Memory B cell (primary cell): ENCODE measurements at regions not wholly inside any gene's neighbourhood (a gene's known extent, or its start where the extent isn't known, plus 50 kb on each side); places are given as distances from the start of the nearest gene placed in this dataset.

Experiments
- ATAC-seq: fragments of 150-1000 bp; cut with Tn5 transposase; 2 replicates; pipeline ENCODE4 v1.10.0; 2021; ENCODE audit warnings: low read depth, mild to moderate bottlenecking, moderate library complexity
- DNase-seq, 2 donors: peaks; one replicate each; pipeline ENCODE4 v3.0.0; 2022; ENCODE audit warnings: low spot score in 2 of 2
- H3K27ac Mint-ChIP-seq: one replicate; pipeline ENCODE4 v1.8.0; 2022; ENCODE audit warnings: mild to moderate bottlenecking, moderate library complexity, mixed read lengths
- H3K27me3 Mint-ChIP-seq: one replicate; pipeline ENCODE4 v1.8.0; 2022; ENCODE audit warnings: mixed read lengths
- H3K36me3 Mint-ChIP-seq: one replicate; pipeline ENCODE4 v1.8.0; 2022; ENCODE audit warnings: mild to moderate bottlenecking, mixed read lengths
- H3K4me1 Mint-ChIP-seq: one replicate; pipeline ENCODE4 v1.8.0; 2022; ENCODE audit warnings: mixed read lengths
- H3K4me3 Mint-ChIP-seq: one replicate; pipeline ENCODE4 v1.8.0; 2022; ENCODE audit warnings: mild to moderate bottlenecking, moderate library complexity, mixed read lengths
- H3K9me3 Mint-ChIP-seq: one replicate; pipeline ENCODE4 v1.8.0; 2022; ENCODE audit warnings: mixed read lengths

GRCh38 chr1:190029441-190029840 is 448.2 kb downstream of the BRINP3 start:
- no peaks in the 10 kb centered on the region for H3K27me3 Mint-ChIP-seq
- H3K36me3 Mint-ChIP-seq: no peaks in the 10 kb centered on the region
- H3K4me3 Mint-ChIP-seq: no peak overlapping the region
- DNase-seq (no peak), ATAC-seq (no peak)
- H3K4me1 Mint-ChIP-seq: no peaks in the 10 kb centered on the region
- H3K27ac Mint-ChIP-seq: no peak overlapping the region
- peaks cover 4% of the 10 kb centered on the region for H3K9me3 Mint-ChIP-seq

GRCh38 chr1:190043655-190044054 is 434.0 kb downstream of the BRINP3 start:
- Mint-ChIP-seq H3K36me3 (peaks cover 1% of the 10 kb centered on the region), H3K27me3 (no peaks in the 10 kb centered on the region), H3K4me3 (no peak overlapping the region), H3K4me1 (no peaks in the 10 kb centered on the region), H3K27ac (no peak overlapping the region), H3K9me3 (peaks cover 5% of the 10 kb centered on the region)
- ATAC-seq (no peak), DNase-seq (no peak)

- Mint-ChIP-seq H3K27me3 (no peaks in the 10 kb centered on the region), H3K9me3 (peaks cover 4% of the 10 kb centered on the region), H3K4me3 (no peak overlapping the region), H3K4me1 (no peaks in the 10 kb centered on the region), H3K36me3 (peaks cover 1% of the 10 kb centered on the region), H3K27ac (no peak overlapping the region)
- no peak for DNase-seq
- no peak for ATAC-seq
Observed at GRCh38 chr1:190046231-190046630, 431.4 kb downstream of the BRINP3 start.
